Upper lobe of left lung (tissue), 4 donors: ENCODE measurements at regions not wholly inside any gene's neighbourhood (a gene's known extent, or its start where the extent isn't known, plus 50 kb on each side); places are given as distances from the start of the nearest gene placed in this dataset.

Experiments used
- EP300 ChIP-seq, 4 donors: sonication (generic); formaldehyde crosslinking; IDR thresholded peaks; one replicate each; pipeline ENCODE4 v1.5.1; 2017; ENCODE audit warnings: antibody characterized with exemption in 4 of 4, control low read depth in 2 of 4
- POLR2A ChIP-seq, 4 donors: fragments of 450-650 bp; IDR thresholded peaks; one replicate each; pipeline ENCODE4 v1.5.1; 2016 to 2017; ENCODE audit warnings: antibody characterized with exemption in 4 of 4, mild to moderate bottlenecking in 2 of 4
- POLR2AphosphoS5 ChIP-seq, 2 donors: sonication (generic); formaldehyde crosslinking; IDR thresholded peaks; one replicate each; pipeline ENCODE4 v1.5.1; 2017; ENCODE audit warnings: antibody characterized with exemption in 2 of 2
- TF ChIP-seq, protein P1 (sequence below), 6 experiments: fragments of 450-650 bp in 4 of 6; fragments of 200-600 bp in 2 of 6; sonication (generic) in 2 of 6; IDR thresholded peaks; one replicate each; pipeline ENCODE4 v1.5.1; 2016 to 2019; ENCODE audit warnings: antibody characterized with exemption in 6 of 6

DNA sequence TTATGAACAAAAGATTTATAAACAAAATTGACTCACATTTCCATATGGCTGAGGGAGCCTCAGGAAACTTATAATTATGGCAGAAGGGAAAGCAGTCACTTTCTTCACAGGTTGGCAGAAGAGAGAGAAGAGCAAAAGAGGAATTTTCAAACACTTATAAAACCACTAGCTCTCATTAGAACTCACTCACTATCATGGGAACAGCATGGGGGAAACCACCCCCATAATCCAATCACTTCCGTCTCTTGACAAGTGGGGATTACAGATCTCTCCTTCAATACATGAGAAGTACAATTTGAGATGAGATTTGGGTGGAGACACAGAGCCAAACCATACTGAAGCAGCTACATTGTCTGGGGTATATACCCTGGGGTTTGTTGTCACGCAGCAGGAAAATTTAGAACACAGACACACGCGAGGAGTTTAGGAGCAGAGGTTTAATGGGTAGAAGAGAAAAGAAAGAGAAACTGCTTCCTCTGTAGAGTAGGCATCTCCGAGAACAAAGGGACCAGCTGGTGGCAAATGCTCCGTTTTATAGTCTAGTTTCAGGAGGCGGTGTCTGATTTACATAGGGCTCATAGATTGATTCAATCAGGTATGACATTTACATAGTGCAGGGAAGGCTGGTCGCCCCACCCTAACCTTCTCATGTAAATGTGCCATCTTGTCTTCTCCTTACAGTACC, 2277.7 kb upstream of the AGA start:
- TF ChIP-seq POLR2A (IDR thresholded peaks at IDR 0.05) (no peak), EP300 (IDR thresholded peaks at IDR 0.05) (no peak), POLR2AphosphoS5 (IDR thresholded peaks at IDR 0.05) (no peak)
- TF ChIP-seq, protein P1, sequence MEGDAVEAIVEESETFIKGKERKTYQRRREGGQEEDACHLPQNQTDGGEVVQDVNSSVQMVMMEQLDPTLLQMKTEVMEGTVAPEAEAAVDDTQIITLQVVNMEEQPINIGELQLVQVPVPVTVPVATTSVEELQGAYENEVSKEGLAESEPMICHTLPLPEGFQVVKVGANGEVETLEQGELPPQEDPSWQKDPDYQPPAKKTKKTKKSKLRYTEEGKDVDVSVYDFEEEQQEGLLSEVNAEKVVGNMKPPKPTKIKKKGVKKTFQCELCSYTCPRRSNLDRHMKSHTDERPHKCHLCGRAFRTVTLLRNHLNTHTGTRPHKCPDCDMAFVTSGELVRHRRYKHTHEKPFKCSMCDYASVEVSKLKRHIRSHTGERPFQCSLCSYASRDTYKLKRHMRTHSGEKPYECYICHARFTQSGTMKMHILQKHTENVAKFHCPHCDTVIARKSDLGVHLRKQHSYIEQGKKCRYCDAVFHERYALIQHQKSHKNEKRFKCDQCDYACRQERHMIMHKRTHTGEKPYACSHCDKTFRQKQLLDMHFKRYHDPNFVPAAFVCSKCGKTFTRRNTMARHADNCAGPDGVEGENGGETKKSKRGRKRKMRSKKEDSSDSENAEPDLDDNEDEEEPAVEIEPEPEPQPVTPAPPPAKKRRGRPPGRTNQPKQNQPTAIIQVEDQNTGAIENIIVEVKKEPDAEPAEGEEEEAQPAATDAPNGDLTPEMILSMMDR (IDR thresholded peaks at IDR 0.05): no peak
